GM23338 (cell line): ENCODE measurements at regions not wholly inside any gene's neighbourhood (a gene's known extent, or its start where the extent isn't known, plus 50 kb on each side); places are given as distances from the start of the nearest gene placed in this dataset.
A peak's percentile ranks its signal among the peaks of the same experiment; 100 is the strongest.

ENCODE experiments used
- ATAC-seq: fragments of 200-7000 bp; cut with Tn5 transposase; 3 replicates; pipeline ENCODE4 v1.9.1; 2020
- DNase-seq: peaks from one replicate; pipeline ENCODE4 v3.0.0-alpha.2; 2015; ENCODE audit warnings: low spot score
- H2AFZ ChIP-seq: fragments of 200-600 bp; sonication (generic); 2 replicates; pipeline ENCODE4 v1.8.0; 2016; ENCODE audit warnings: antibody characterized with exemption, mild to moderate bottlenecking, moderate library complexity
- H3F3A ChIP-seq: fragments of 200-600 bp; sonication (generic); replicated peaks from 2 replicates; pipeline ENCODE4 v1.8.0; 2017; ENCODE audit warnings: antibody characterized with exemption, mixed run types, low read depth
- H3K27ac ChIP-seq: fragments of 200-600 bp; sonication (generic); 2 replicates; pipeline ENCODE4 v1.6.1; 2016; ENCODE audit warnings: low read depth
- H3K27me3 ChIP-seq: fragments of 200-600 bp; sonication (generic); 2 replicates; pipeline ENCODE4 v1.8.0; 2016; ENCODE audit warnings: mild to moderate bottlenecking, mixed run types, moderate library complexity; ENCODE audit not compliant: insufficient read depth
- H3K36me3 ChIP-seq: fragments of 200-600 bp; sonication (generic); 2 replicates; pipeline ENCODE4 v1.8.0; 2016; ENCODE audit warnings: mild to moderate bottlenecking; ENCODE audit not compliant: insufficient read depth
- H3K4me1 ChIP-seq: fragments of 200-600 bp; sonication (generic); 2 replicates; pipeline ENCODE4 v1.8.0; 2016; ENCODE audit warnings: mild to moderate bottlenecking, moderate library complexity; ENCODE audit not compliant: insufficient read depth
- H3K4me2 ChIP-seq: fragments of 200-600 bp; sonication (generic); 2 replicates; pipeline ENCODE4 v1.7.1; 2017; ENCODE audit warnings: mixed run types
- H3K4me3 ChIP-seq: fragments of 200-600 bp; sonication (generic); 2 replicates; pipeline ENCODE4 v1.6.1; 2016; ENCODE audit warnings: mixed run types
- H3K79me2 ChIP-seq: fragments of 200-600 bp; sonication (generic); replicated peaks from 2 replicates; pipeline ENCODE4 v1.8.0; 2017; ENCODE audit warnings: mild to moderate bottlenecking; ENCODE audit not compliant: insufficient read depth
- H3K9me2 ChIP-seq: fragments of 200-600 bp; sonication (generic); 2 replicates; pipeline ENCODE4 v1.8.0; 2017; ENCODE audit not compliant: insufficient read depth
- H4K20me1 ChIP-seq: fragments of 200-600 bp; sonication (generic); replicated peaks from 2 replicates; pipeline ENCODE4 v1.8.0; 2017; ENCODE audit warnings: mild to moderate bottlenecking; ENCODE audit not compliant: insufficient read depth
- H3K27ac Mint-ChIP-seq: 2 replicates; pipeline ENCODE4 v1.8.0; 2020; ENCODE audit warnings: inconsistent platforms, mild to moderate bottlenecking, moderate library complexity, mixed read lengths
- H3K27me3 Mint-ChIP-seq: 3 replicates; pipeline ENCODE4 v1.8.0; 2022; ENCODE audit warnings: low read depth, mild to moderate bottlenecking, moderate library complexity, mixed read lengths, inconsistent platforms; ENCODE audit not compliant: insufficient read depth, poor library complexity
- H3K36me3 Mint-ChIP-seq: 3 replicates; pipeline ENCODE4 v1.8.0; 2021; ENCODE audit warnings: low read depth, mild to moderate bottlenecking, inconsistent platforms, moderate library complexity, mixed read lengths
- H3K4me1 Mint-ChIP-seq: 3 replicates; pipeline ENCODE4 v1.8.0; 2020; ENCODE audit warnings: mild to moderate bottlenecking, inconsistent platforms, mixed read lengths
- H3K4me3 Mint-ChIP-seq: 3 replicates; pipeline ENCODE4 v1.8.0; 2021; ENCODE audit warnings: moderate library complexity, mild to moderate bottlenecking, inconsistent platforms, mixed read lengths
- H3K9me3 Mint-ChIP-seq: 3 replicates; pipeline ENCODE4 v1.8.0; 2020; ENCODE audit warnings: moderate library complexity, mild to moderate bottlenecking, inconsistent platforms, mixed read lengths
- CREB1 ChIP-seq: fragments of 250-450 bp; sonication (Bioruptor Pico); IDR thresholded peaks from 2 replicates; pipeline ENCODE4 v1.5.0; 2020; ENCODE audit warnings: low read depth, mild to moderate bottlenecking, moderate library complexity
- ETS1 ChIP-seq: IDR thresholded peaks from 2 replicates; pipeline ENCODE4 v1.6.1; 2016; ENCODE audit warnings: antibody characterized with exemption
- EZH2phosphoT487 ChIP-seq: fragments of 200-600 bp; sonication (generic); IDR thresholded peaks from one replicate; pipeline ENCODE4 v1.8.1; 2018; ENCODE audit warnings: antibody characterized with exemption; ENCODE audit not compliant: unreplicated experiment
- JUNB ChIP-seq: IDR thresholded peaks from one replicate; pipeline ENCODE4 v1.6.1; 2016; ENCODE audit warnings: antibody characterized with exemption; ENCODE audit not compliant: unreplicated experiment
- NANOG ChIP-seq: IDR thresholded peaks from 2 replicates; pipeline ENCODE4 v1.6.1; 2016; ENCODE audit warnings: antibody characterized with exemption, borderline replicate concordance
- POLR2AphosphoS5 ChIP-seq: IDR thresholded peaks from 2 replicates; pipeline ENCODE4 v1.6.1; 2016; ENCODE audit warnings: antibody characterized with exemption, low read depth
- REST ChIP-seq: IDR thresholded peaks from one replicate; pipeline ENCODE4 v1.6.1; 2018; ENCODE audit warnings: antibody characterized with exemption; ENCODE audit not compliant: unreplicated experiment
- STAT1 ChIP-seq: IDR thresholded peaks from one replicate; pipeline ENCODE4 v1.6.1; 2016; ENCODE audit warnings: antibody characterized with exemption; ENCODE audit not compliant: unreplicated experiment
- ZNF331 ChIP-seq: fragments of 250-450 bp; sonication (Bioruptor Pico); IDR thresholded peaks from 2 replicates; pipeline ENCODE4 v1.5.0; 2020; ENCODE audit warnings: low read depth, mild to moderate bottlenecking, moderate library complexity

GRCh38 chr7:127525866-127526480 lies 59.4 kb downstream of the GCC1 start:
- H3F3A ChIP-seq = no peaks in the 10 kb centered on the region
- Mint-ChIP-seq H3K4me1 (peaks cover 8% of the 10 kb centered on the region; the same call in 2 of the 3 replicates), H3K27me3 (peaks cover 41% of the 10 kb centered on the region), H3K27ac (no peak overlapping the region), H3K4me3 (no peak overlapping the region), H3K9me3 (peaks cover 14% of the 10 kb centered on the region; the same call in 2 of the 3 replicates), H3K36me3 (no peaks in the 10 kb centered on the region)
- H3K9me2 ChIP-seq = peaks cover 3% of the 10 kb centered on the region; the same call in 1 of the 2 replicates
- no peaks in the 10 kb centered on the region for H3K36me3 ChIP-seq
- H3K79me2 ChIP-seq = no peaks in the 10 kb centered on the region
- no peak overlapping the region for H3K4me3 ChIP-seq
- 0 out of 2 replicates have a peak, but pooled peaks cover 7% of the 10 kb centered on the region for H3K4me1 ChIP-seq
- H3K27ac ChIP-seq = no peak overlapping the region
- ATAC-seq (peak; percentile 83), DNase-seq (no peak)
- H3K4me2 ChIP-seq = no peak overlapping the region
- TF ChIP-seq ETS1 (no peak), POLR2AphosphoS5 (no peak), NANOG (no peak; the same call in 1 of the 2 replicates), EZH2phosphoT487 (no peak), CREB1 (CRISPR knock-in tag) (no peak), JUNB (no peak), STAT1 (no peak), REST (no peak), ZNF331 (CRISPR knock-in tag) (no peak)
- no peak overlapping the region for H2AFZ ChIP-seq
- H4K20me1 ChIP-seq = no peaks in the 10 kb centered on the region
- H3K27me3 ChIP-seq = peaks cover 68% of the 10 kb centered on the region

GRCh38 chr7:127516320-127516719 lies 69.1 kb downstream of the GCC1 start:
- Histone ChIP-seq H3K4me3 (no peak overlapping the region), H3K9me2 (no peaks in the 10 kb centered on the region), H3K4me1 (no peaks in the 10 kb centered on the region), H3K4me2 (no peak overlapping the region), H3K79me2 (no peaks in the 10 kb centered on the region), H3K27me3 (no peaks in the 10 kb centered on the region; the same call in 1 of the 2 replicates), H4K20me1 (no peaks in the 10 kb centered on the region), H3F3A (no peaks in the 10 kb centered on the region), H3K36me3 (no peaks in the 10 kb centered on the region), H2AFZ (no peak overlapping the region), H3K27ac (no peak overlapping the region)
- Mint-ChIP-seq H3K4me1 (peaks cover 5% of the 10 kb centered on the region; the same call in 1 of the 3 replicates), H3K4me3 (no peak overlapping the region), H3K9me3 (0 out of 3 replicates have a peak, but pooled peaks cover 2% of the 10 kb centered on the region), H3K27me3 (no peaks in the 10 kb centered on the region), H3K27ac (no peak overlapping the region), H3K36me3 (no peaks in the 10 kb centered on the region)
- DNase-seq (no peak), ATAC-seq (no peak)
- TF ChIP-seq REST (no peak), EZH2phosphoT487 (no peak), ETS1 (no peak)
